Hepatocyte (in vitro differentiated cells): ENCODE measurements at regions not wholly inside any gene's neighbourhood (a gene's known extent, or its start where the extent isn't known, plus 50 kb on each side); places are given as distances from the start of the nearest gene placed in this dataset.

Experiments used
- DNase-seq: peaks from one replicate; pipeline ENCODE4 v3.0.0-alpha.2; 2016; ENCODE audit warnings: low spot score
- H2AFZ ChIP-seq: fragments of 200-600 bp; sonication (generic); 2 replicates; pipeline ENCODE4 v1.6.0; 2016; ENCODE audit warnings: antibody characterized with exemption, mild to moderate bottlenecking
- H3K27ac ChIP-seq: fragments of 200-600 bp; sonication (generic); 2 replicates; pipeline ENCODE4 v1.5.1; 2016; ENCODE audit warnings: mild to moderate bottlenecking
- H3K27me3 ChIP-seq: fragments of 200-600 bp; sonication (generic); 2 replicates; pipeline ENCODE4 v1.6.1; 2016
- H3K36me3 ChIP-seq: fragments of 200-600 bp; sonication (generic); replicated peaks from 2 replicates; pipeline ENCODE4 v1.5.1; 2016; ENCODE audit warnings: low read depth; ENCODE audit not compliant: insufficient read depth
- H3K4me1 ChIP-seq: fragments of 200-600 bp; sonication (generic); 2 replicates; pipeline ENCODE4 v1.5.1; 2016; ENCODE audit warnings: mild to moderate bottlenecking, moderate library complexity; ENCODE audit not compliant: insufficient read depth
- H3K4me2 ChIP-seq: fragments of 200-600 bp; sonication (generic); 2 replicates; pipeline ENCODE4 v1.6.0; 2016
- H3K4me3 ChIP-seq: fragments of 200-600 bp; sonication (generic); 2 replicates; pipeline ENCODE4 v1.5.1; 2016; ENCODE audit warnings: mild to moderate bottlenecking
- H3K79me2 ChIP-seq: fragments of 200-600 bp; sonication (generic); 2 replicates; pipeline ENCODE4 v1.6.0; 2017; ENCODE audit warnings: mild to moderate bottlenecking
- H3K9me2 ChIP-seq: fragments of 200-600 bp; sonication (generic); replicated peaks from 2 replicates; pipeline ENCODE4 v1.6.0; 2017; ENCODE audit warnings: mild to moderate bottlenecking; ENCODE audit not compliant: insufficient read depth
- H3K9me3 ChIP-seq: fragments of 200-600 bp; sonication (generic); 2 replicates; pipeline ENCODE4 v1.5.1; 2016; ENCODE audit warnings: low read depth, mild to moderate bottlenecking
- H4K20me1 ChIP-seq: fragments of 200-600 bp; sonication (generic); 2 replicates; pipeline ENCODE4 v1.6.0; 2016; ENCODE audit warnings: mild to moderate bottlenecking; ENCODE audit not compliant: insufficient read depth, poor library complexity, severe bottlenecking
- CTCF ChIP-seq: fragments of 200-600 bp; sonication (generic); IDR thresholded peaks from 2 replicates; pipeline ENCODE4 v1.5.1; 2016; ENCODE audit warnings: antibody characterized with exemption, mild to moderate bottlenecking; ENCODE audit not compliant: poor library complexity
- EZH2 ChIP-seq: fragments of 200-600 bp; sonication (generic); IDR thresholded peaks from 2 replicates; pipeline ENCODE4 v1.6.1; 2016; ENCODE audit warnings: antibody characterized with exemption, mild to moderate bottlenecking, borderline replicate concordance
- EZH2phosphoT487 ChIP-seq: fragments of 200-600 bp; sonication (generic); IDR thresholded peaks from one replicate; pipeline ENCODE4 v1.6.1; 2018; ENCODE audit warnings: antibody characterized with exemption, mild to moderate bottlenecking, low read depth, moderate library complexity; ENCODE audit not compliant: unreplicated experiment, severe bottlenecking
- WGBS: methylation state at CpG from one replicate; pipeline ENCODE4 v1.1.6; 2016; ENCODE audit warnings: low lambda C conversion rate; ENCODE audit errors: missing lambda C conversion rate; 5-methylcytosine and 5-hydroxymethylcytosine counted together

- Histone ChIP-seq H3K4me2 (no peak overlapping the region), H3K9me3 (no peaks in the 10 kb centered on the region), H3K79me2 (no peaks in the 10 kb centered on the region), H3K27ac (no peak overlapping the region), H3K27me3 (no peaks in the 10 kb centered on the region), H3K4me3 (no peak overlapping the region), H3K9me2 (no peaks in the 10 kb centered on the region), H4K20me1 (no peaks in the 10 kb centered on the region), H2AFZ (no peak overlapping the region), H3K4me1 (no peaks in the 10 kb centered on the region), H3K36me3 (no peaks in the 10 kb centered on the region)
- no peak for DNase-seq
- 94% methylated on average over 2 of the region's 2 CpGs for WGBS
- TF ChIP-seq EZH2 (no peak), CTCF (no peak), EZH2phosphoT487 (no peak)
Observed at GRCh38 chr2:40584432-40584831, 132.5 kb upstream of the SLC8A1 start.

GRCh38 chr2:40591774-40592173 is 139.9 kb upstream of the SLC8A1 start:
- no peaks in the 10 kb centered on the region for H3K79me2 ChIP-seq

GRCh38 chr2:40592218-40592617 is 140.3 kb upstream of the SLC8A1 start:
- H4K20me1 ChIP-seq = no peaks in the 10 kb centered on the region
- H3K9me2 ChIP-seq = no peaks in the 10 kb centered on the region
- 41% methylated on average over 2 of the region's 2 CpGs for WGBS
- H3K27ac ChIP-seq = no peak overlapping the region
- H3K27me3 ChIP-seq = no peaks in the 10 kb centered on the region
- H3K4me1 ChIP-seq = no peaks in the 10 kb centered on the region
- H2AFZ ChIP-seq = no peak overlapping the region
- H3K9me3 ChIP-seq = no peaks in the 10 kb centered on the region
- TF ChIP-seq EZH2 (no peak), EZH2phosphoT487 (no peak), CTCF (no peak)
- H3K4me3 ChIP-seq = no peak overlapping the region
- no peaks in the 10 kb centered on the region for H3K79me2 ChIP-seq
- no peak for DNase-seq
- H3K4me2 ChIP-seq = no peak overlapping the region
- no peaks in the 10 kb centered on the region for H3K36me3 ChIP-seq

More at GRCh38 chr2:40591774-40592173, 139.9 kb upstream of the SLC8A1 start:
- TF ChIP-seq EZH2 = no peak
- TF ChIP-seq CTCF = no peak
- no peak for TF ChIP-seq EZH2phosphoT487
- Histone ChIP-seq H3K27me3 (no peaks in the 10 kb centered on the region), H2AFZ (no peak overlapping the region), H3K4me1 (no peaks in the 10 kb centered on the region), H3K36me3 (no peaks in the 10 kb centered on the region), H3K27ac (no peak overlapping the region), H3K9me2 (no peaks in the 10 kb centered on the region), H3K9me3 (no peaks in the 10 kb centered on the region), H3K4me3 (no peak overlapping the region), H4K20me1 (no peaks in the 10 kb centered on the region), H3K4me2 (no peak overlapping the region)
- no peak for DNase-seq
- 54% methylated on average over 3 of the region's 3 CpGs for WGBS

GRCh38 chr2:40606862-40607261 is 155.0 kb upstream of the SLC8A1 start:
- H3K9me3 ChIP-seq = no peaks in the 10 kb centered on the region
- H4K20me1 ChIP-seq = no peaks in the 10 kb centered on the region
- WGBS = 95% methylated on average over 4 of the region's 4 CpGs
- H3K4me2 ChIP-seq = no peak overlapping the region
- TF ChIP-seq EZH2phosphoT487 (no peak), EZH2 (no peak), CTCF (no peak)
- H3K27ac ChIP-seq = no peak overlapping the region
- no peaks in the 10 kb centered on the region for H3K36me3 ChIP-seq
- H3K27me3 ChIP-seq = no peaks in the 10 kb centered on the region
- H3K9me2 ChIP-seq = no peaks in the 10 kb centered on the region
- H3K4me3 ChIP-seq = no peak overlapping the region
- H2AFZ ChIP-seq = no peak overlapping the region
- no peaks in the 10 kb centered on the region for H3K4me1 ChIP-seq
- no peaks in the 10 kb centered on the region for H3K79me2 ChIP-seq
- DNase-seq = no peak
